CD4-positive, alpha-beta T cell (primary cell): ENCODE measurements at regions not wholly inside any gene's neighbourhood (a gene's known extent, or its start where the extent isn't known, plus 50 kb on each side); places are given as distances from the start of the nearest gene placed in this dataset.

Source experiments
- ATAC-seq: fragments of 200-7000 bp; cut with Tn5 transposase; one replicate; pipeline ENCODE4 v1.10.0; 2022; ENCODE audit warnings: mild to moderate bottlenecking; ENCODE audit not compliant: poor library complexity
- CTCF ChIA-PET: fragments of 350-600 bp; sonication (Branson Sonifier 250); formaldehyde crosslinking; loops from one replicate; lab custom pipeline; 2021; ENCODE audit warnings: antibody characterized with exemption, inconsistent platforms; lab: Charles Lee
- POLR2A ChIA-PET: fragments of 350-600 bp; sonication (Branson Sonifier 250); formaldehyde crosslinking; loops from one replicate; lab custom pipeline; 2021; ENCODE audit warnings: antibody characterized with exemption, inconsistent platforms; lab: Charles Lee
- DNase-seq, 14 experiments: peaks; one replicate each; pipeline ENCODE4 v3.0.0-alpha.2; 2013 to 2020; ENCODE audit warnings: mixed read lengths in 2 of 14
- H3K27ac ChIP-seq, 2 donors: one replicate each; pipeline versions ENCODE4 v1.5.1 to v1.7.0; 2013; ENCODE audit warnings: low read length in 2 of 2, low read depth in 1 of 2, mild to moderate bottlenecking in 1 of 2
- H3K27me3 ChIP-seq, 2 experiments: 1 replicate in 1 of 2; 2 replicates in 1 of 2; pipeline versions ENCODE4 v1.6.1 to v1.7.0; 2013; ENCODE audit warnings: low read length in 2 of 2, control low read depth in 1 of 2, mild to moderate bottlenecking in 1 of 2, moderate library complexity in 1 of 2; ENCODE audit not compliant: insufficient read depth in 2 of 2, control insufficient read depth in 1 of 2
- H3K36me3 ChIP-seq: one replicate; pipeline ENCODE4 v1.6.1; 2013; ENCODE audit warnings: low read length, control low read depth; ENCODE audit not compliant: insufficient read depth
- H3K4me1 ChIP-seq: one replicate; pipeline ENCODE4 v1.6.1; 2013; ENCODE audit warnings: low read length, control low read depth; ENCODE audit not compliant: insufficient read depth
- H3K4me3 ChIP-seq: one replicate; pipeline ENCODE4 v1.5.1; 2013; ENCODE audit warnings: mild to moderate bottlenecking, low read length, moderate library complexity
- H3K9me3 ChIP-seq, 2 experiments: 1 replicate in 1 of 2; 2 replicates in 1 of 2; pipeline versions ENCODE4 v1.6.1 to v1.7.0; 2013; ENCODE audit warnings: low read length in 2 of 2, mild to moderate bottlenecking in 2 of 2, control low read depth in 1 of 2, moderate library complexity in 1 of 2; ENCODE audit not compliant: control insufficient read depth in 1 of 2, insufficient read depth in 1 of 2
- H3K27ac Mint-ChIP-seq: one replicate; pipeline ENCODE4 v1.8.0; 2020; ENCODE audit warnings: mixed read lengths
- H3K27me3 Mint-ChIP-seq: one replicate; pipeline ENCODE4 v1.8.0; 2021; ENCODE audit warnings: mixed read lengths
- H3K36me3 Mint-ChIP-seq: one replicate; pipeline ENCODE4 v1.8.0; 2021; ENCODE audit warnings: low read depth, mixed read lengths
- H3K4me1 Mint-ChIP-seq: one replicate; pipeline ENCODE4 v1.8.0; 2021; ENCODE audit warnings: low read depth, mixed read lengths
- H3K4me3 Mint-ChIP-seq: one replicate; pipeline ENCODE4 v1.8.0; 2020; ENCODE audit warnings: mild to moderate bottlenecking, mixed read lengths
- H3K9me3 Mint-ChIP-seq: one replicate; pipeline ENCODE4 v1.8.0; 2020; ENCODE audit warnings: mixed read lengths
- intact Hi-C, 2 experiments: fragments of 100-400 bp; cut with DNase I in 1 of 2; cut with micrococcal nuclease in 1 of 2; formaldehyde crosslinking; loops; one replicate each; pipeline versions ENCODE4 v1.15.1 to v1.9.0; 2023 to 2025; cut with DNase I, micrococcal nuclease
- TF ChIP-seq, protein P1 (sequence below): fragments of 200-600 bp; IDR thresholded peaks from one replicate; pipeline ENCODE4 v1.8.0; 2022; ENCODE audit warnings: antibody characterized with exemption, mild to moderate bottlenecking

GRCh38 chr7:82562716-82563404 lies 119.3 kb upstream of the CACNA2D1 start:
- Histone ChIP-seq H3K27me3 (no peaks in the 10 kb centered on the region), H3K36me3 (no peaks in the 10 kb centered on the region), H3K27ac (no peak overlapping the region), H3K9me3 (peaks cover 0 to 4% of the 10 kb centered on the region in 2 experiments), H3K4me3 (no peak overlapping the region), H3K4me1 (no peaks in the 10 kb centered on the region)
- H3K9me3 Mint-ChIP-seq: no peaks in the 10 kb centered on the region
- DNase-seq (no peak), ATAC-seq (no peak)
- H3K4me3 Mint-ChIP-seq: no peak overlapping the region
- H3K36me3 Mint-ChIP-seq: no peaks in the 10 kb centered on the region
- no peaks in the 10 kb centered on the region for H3K4me1 Mint-ChIP-seq
- CTCF ChIA-PET: no interaction called here
- TF ChIP-seq, protein P1, sequence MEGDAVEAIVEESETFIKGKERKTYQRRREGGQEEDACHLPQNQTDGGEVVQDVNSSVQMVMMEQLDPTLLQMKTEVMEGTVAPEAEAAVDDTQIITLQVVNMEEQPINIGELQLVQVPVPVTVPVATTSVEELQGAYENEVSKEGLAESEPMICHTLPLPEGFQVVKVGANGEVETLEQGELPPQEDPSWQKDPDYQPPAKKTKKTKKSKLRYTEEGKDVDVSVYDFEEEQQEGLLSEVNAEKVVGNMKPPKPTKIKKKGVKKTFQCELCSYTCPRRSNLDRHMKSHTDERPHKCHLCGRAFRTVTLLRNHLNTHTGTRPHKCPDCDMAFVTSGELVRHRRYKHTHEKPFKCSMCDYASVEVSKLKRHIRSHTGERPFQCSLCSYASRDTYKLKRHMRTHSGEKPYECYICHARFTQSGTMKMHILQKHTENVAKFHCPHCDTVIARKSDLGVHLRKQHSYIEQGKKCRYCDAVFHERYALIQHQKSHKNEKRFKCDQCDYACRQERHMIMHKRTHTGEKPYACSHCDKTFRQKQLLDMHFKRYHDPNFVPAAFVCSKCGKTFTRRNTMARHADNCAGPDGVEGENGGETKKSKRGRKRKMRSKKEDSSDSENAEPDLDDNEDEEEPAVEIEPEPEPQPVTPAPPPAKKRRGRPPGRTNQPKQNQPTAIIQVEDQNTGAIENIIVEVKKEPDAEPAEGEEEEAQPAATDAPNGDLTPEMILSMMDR: no peak
- intact Hi-C loops: no loop called here
- no peak overlapping the region for H3K27ac Mint-ChIP-seq
- POLR2A ChIA-PET: no interaction called here
- H3K27me3 Mint-ChIP-seq: no peaks in the 10 kb centered on the region

GRCh38 chr7:82559193-82559805 lies 115.7 kb upstream of the CACNA2D1 start:
- Histone ChIP-seq H3K36me3 (no peaks in the 10 kb centered on the region), H3K27ac (no peak overlapping the region), H3K9me3 (peaks cover 0 to 7% of the 10 kb centered on the region in 2 experiments), H3K4me1 (no peaks in the 10 kb centered on the region), H3K4me3 (no peak overlapping the region), H3K27me3 (no peaks in the 10 kb centered on the region)
- no peaks in the 10 kb centered on the region for H3K36me3 Mint-ChIP-seq
- ATAC-seq: no peak
- intact Hi-C loops: no loop called here
- H3K4me3 Mint-ChIP-seq: no peak overlapping the region
- H3K4me1 Mint-ChIP-seq: no peaks in the 10 kb centered on the region
- ChIA-PET POLR2A (no interaction called here), CTCF (no interaction called here)
- TF ChIP-seq, protein P1: no peak
- H3K9me3 Mint-ChIP-seq: peaks cover 4% of the 10 kb centered on the region
- H3K27me3 Mint-ChIP-seq: no peaks in the 10 kb centered on the region
- peak in 2 of 14 experiments; percentile 2 to 11 for DNase-seq
- no peak overlapping the region for H3K27ac Mint-ChIP-seq

GRCh38 chr7:82549616-82550285 lies 106.2 kb upstream of the CACNA2D1 start:
- no peaks in the 10 kb centered on the region for H3K4me1 Mint-ChIP-seq
- H3K4me3 Mint-ChIP-seq: no peak overlapping the region

More at GRCh38 chr7:82549616-82550285, 106.2 kb upstream of the CACNA2D1 start:
- ATAC-seq: no peak
- Histone ChIP-seq H3K36me3 (no peaks in the 10 kb centered on the region), H3K27me3 (no peaks in the 10 kb centered on the region), H3K4me1 (no peaks in the 10 kb centered on the region), H3K4me3 (no peak overlapping the region), H3K9me3 (peaks cover 0 to 9% of the 10 kb centered on the region in 2 experiments), H3K27ac (no peak overlapping the region)
- Mint-ChIP-seq H3K9me3 (peaks cover 3% of the 10 kb centered on the region), H3K36me3 (no peaks in the 10 kb centered on the region), H3K27ac (no peak overlapping the region), H3K27me3 (no peaks in the 10 kb centered on the region)
- ChIA-PET CTCF (no interaction called here), POLR2A (no interaction called here)
- intact Hi-C loops: no loop called here
- TF ChIP-seq, protein P1: no peak
- peak in 2 of 14 experiments; percentile 4 to 8 for DNase-seq
